Rectal smooth muscle tissue (tissue), 1 donor: ENCODE measurements at regions not wholly inside any gene's neighbourhood (a gene's known extent, or its start where the extent isn't known, plus 50 kb on each side); places are given as distances from the start of the nearest gene placed in this dataset.
"Not testable (repeated sequence)": the region's sequence is repeated elsewhere in the genome, so short reads cannot be mapped to it uniquely, and the experiment has no call there.

Experiments
- H3K27ac ChIP-seq: one replicate; pipeline ENCODE4 v1.7.0; 2013; ENCODE audit warnings: low read depth, low read length, inconsistent platforms
- H3K27me3 ChIP-seq: one replicate; pipeline ENCODE4 v1.7.0; 2013; ENCODE audit warnings: low read length; ENCODE audit not compliant: control insufficient read depth, insufficient read depth
- H3K36me3 ChIP-seq: one replicate; pipeline ENCODE4 v1.7.0; 2013; ENCODE audit warnings: low read length; ENCODE audit not compliant: control insufficient read depth, insufficient read depth
- H3K4me1 ChIP-seq: one replicate; pipeline ENCODE4 v1.7.0; 2013; ENCODE audit warnings: low read length; ENCODE audit not compliant: control insufficient read depth, insufficient read depth
- H3K4me3 ChIP-seq: one replicate; pipeline ENCODE4 v1.7.0; 2013; ENCODE audit warnings: low read length
- H3K9ac ChIP-seq: one replicate; pipeline ENCODE4 v1.7.0; 2013; ENCODE audit warnings: low read length

DNA sequence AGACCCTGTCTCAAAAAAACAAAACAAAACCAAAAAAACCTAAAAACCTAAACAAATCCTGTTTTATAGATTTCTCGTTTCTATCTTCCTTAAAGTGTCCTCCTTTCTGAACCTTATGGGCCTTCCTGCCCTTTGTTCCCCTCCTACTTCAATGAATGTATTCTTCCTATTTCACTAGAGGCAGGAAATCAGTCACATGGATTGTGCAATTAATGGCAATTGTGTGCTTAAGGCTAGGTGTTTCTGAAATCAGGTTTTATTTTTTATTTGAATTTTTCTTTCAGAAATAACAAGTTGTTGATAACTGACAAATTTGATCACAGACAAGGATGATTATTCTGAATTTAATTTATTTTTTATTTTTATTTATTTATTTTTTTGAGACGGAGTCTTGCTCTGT, 220.6 kb upstream of the SEMA6A start:
- Histone ChIP-seq H3K4me3 (no peak overlapping the region), H3K27me3 (no peaks in the 10 kb centered on the region), H3K9ac (no peak overlapping the region), H3K36me3 (no peaks in the 10 kb centered on the region), H3K4me1 (no peaks in the 10 kb centered on the region), H3K27ac (no peak overlapping the region)

DNA sequence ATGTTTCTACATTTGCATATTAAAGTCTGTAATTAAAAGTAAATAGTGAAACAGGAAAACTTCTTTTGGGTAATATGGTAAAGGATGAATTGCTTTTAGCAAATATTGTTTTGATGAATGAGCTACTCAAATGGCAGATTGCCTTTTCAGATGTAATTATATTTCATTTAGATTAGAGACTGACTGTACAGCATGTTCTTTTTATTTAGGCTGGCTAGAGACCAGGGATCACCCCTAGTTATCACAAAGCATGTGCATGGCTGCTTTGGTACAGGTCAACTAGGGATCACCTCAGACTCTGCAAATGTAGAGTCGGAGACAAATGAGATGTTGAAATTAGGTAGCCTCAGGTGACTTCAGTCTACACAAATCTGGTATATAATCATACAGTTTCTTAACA, 214.9 kb upstream of the SEMA6A start:
- Histone ChIP-seq H3K27ac (no peak overlapping the region), H3K36me3 (no peaks in the 10 kb centered on the region), H3K27me3 (no peaks in the 10 kb centered on the region), H3K4me1 (no peaks in the 10 kb centered on the region), H3K4me3 (no peak overlapping the region), H3K9ac (no peak overlapping the region)

DNA sequence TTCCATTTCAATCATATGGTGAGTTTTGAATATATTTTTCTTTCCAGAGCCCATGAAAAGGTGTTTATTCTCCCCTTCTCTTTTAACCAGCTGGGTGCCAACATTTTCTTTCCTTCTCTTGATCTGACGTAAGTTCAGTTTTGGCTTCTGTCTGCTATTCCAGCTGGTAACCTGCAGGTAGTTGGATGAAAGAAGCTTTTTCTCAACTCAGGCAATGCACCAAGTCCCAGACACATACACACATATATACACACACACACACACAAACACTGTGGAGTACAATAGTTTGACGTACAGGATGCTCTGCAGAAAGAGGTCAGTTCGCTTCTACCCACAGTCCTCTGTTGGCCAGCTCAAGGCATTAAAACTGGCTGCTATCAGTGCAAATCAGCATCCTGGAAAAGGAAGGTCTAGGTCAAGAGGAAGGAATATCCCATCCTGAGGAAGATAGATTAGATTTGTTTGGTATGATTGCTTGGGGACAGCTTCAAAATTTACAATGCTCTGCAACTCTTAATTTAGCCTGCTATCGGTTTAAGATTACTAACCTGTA, 214.3 kb upstream of the SEMA6A start:
- no peaks in the 10 kb centered on the region for H3K4me1 ChIP-seq
- no peak overlapping the region for H3K4me3 ChIP-seq
- no peak overlapping the region for H3K27ac ChIP-seq
- H3K9ac ChIP-seq: no peak overlapping the region
- no peaks in the 10 kb centered on the region for H3K36me3 ChIP-seq
- no peaks in the 10 kb centered on the region for H3K27me3 ChIP-seq

DNA sequence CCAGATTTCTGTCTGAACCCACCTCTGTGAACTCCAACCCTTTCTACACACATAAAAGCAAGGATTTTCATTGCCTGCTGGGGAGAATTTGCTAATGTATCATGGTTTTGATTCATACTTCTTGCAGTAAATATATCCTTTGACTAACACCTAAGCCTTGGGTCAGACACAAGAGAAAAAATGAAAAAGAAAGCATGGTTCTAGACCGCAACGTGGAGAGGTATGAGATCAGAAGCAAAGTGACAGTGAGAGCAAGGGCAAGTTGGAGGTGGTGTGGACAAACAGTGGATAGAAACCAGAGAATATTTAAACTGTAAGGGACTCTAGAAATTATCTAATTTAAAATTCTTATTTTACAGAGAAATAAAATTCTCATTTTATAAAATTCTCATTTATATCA, 212.9 kb upstream of the SEMA6A start:
- no peak overlapping the region for H3K27ac ChIP-seq
- H3K9ac ChIP-seq: no peak overlapping the region
- H3K27me3 ChIP-seq: no peaks in the 10 kb centered on the region
- H3K4me3 ChIP-seq: no peak overlapping the region
- no peaks in the 10 kb centered on the region for H3K36me3 ChIP-seq
- H3K4me1 ChIP-seq: no peaks in the 10 kb centered on the region

DNA sequence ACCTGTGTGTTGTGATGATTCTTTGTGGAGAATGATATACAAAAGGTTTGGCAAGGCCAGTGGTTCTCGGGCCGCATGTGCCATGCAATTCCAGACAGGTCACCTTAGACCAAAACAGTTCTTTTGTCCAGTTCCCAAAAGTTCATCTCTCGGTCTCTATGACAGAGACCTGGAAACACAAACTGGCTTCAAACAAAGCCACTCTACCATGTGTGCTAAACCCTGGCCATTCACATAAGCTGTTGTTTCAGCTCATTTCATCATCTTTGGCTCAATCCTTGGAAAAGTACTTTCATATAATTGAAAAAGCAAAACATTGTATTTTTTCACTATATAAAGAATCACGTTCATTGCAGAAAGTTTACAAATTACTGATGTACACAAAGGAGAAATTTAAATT, 210.5 kb upstream of the SEMA6A start:
- Histone ChIP-seq H3K27me3 (no peaks in the 10 kb centered on the region), H3K36me3 (no peaks in the 10 kb centered on the region), H3K9ac (no peak overlapping the region), H3K4me3 (no peak overlapping the region), H3K27ac (no peak overlapping the region), H3K4me1 (no peaks in the 10 kb centered on the region)

DNA sequence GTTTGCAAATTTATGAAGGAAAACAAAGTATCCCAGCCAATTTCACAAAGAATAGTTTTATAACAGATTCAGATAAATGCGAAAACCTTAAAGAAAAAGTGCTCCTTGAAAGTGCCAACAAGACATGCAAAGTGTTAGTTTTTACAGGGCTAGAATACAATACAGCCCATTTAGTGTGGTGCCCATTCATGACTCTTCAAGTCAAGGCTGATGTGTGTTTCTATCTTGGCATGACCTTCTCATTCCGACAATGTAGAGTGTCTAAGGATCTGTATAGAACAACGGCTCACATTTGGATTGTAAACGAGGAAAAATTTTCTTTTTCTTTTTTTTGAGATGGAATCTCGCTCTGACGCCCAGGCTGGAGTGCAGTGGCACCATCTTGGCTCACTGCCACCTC, 205.2 kb upstream of the SEMA6A start:
- no peaks in the 10 kb centered on the region for H3K27me3 ChIP-seq
- H3K4me1 ChIP-seq: no peaks in the 10 kb centered on the region
- H3K36me3 ChIP-seq: no peaks in the 10 kb centered on the region
- no peak overlapping the region for H3K4me3 ChIP-seq
- H3K9ac ChIP-seq: no peak overlapping the region
- no peak overlapping the region for H3K27ac ChIP-seq

DNA sequence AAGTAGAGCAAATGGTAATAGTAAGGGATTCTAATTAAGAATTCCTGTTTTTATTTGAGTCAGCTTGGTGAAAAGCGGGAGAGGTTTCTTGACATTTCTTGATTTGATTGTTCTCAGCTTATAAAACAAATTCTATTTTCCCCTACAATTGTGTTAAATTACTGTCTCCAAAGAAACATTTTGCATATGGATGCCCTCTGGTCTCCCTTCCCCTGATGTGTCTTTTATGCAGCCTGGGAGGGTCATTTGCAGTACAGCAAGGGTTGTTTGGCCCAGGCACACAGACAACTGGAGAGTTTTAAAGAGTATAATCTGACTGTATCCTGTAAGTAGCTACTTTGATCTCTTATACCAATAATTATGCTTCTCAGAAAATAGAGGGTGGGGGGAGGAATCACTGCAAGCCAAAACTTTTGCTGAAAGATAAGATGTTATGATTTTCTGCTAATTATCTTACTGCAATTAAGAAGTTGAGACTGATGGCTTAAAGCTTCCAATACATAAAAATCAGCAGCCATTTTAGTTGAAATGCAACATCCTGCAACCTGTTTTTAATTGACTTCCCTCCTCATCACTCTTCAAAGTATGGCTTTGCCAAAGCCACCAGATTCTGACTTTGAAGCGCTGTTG, 204.1 kb upstream of the SEMA6A start:
- Histone ChIP-seq H3K27ac (no peak overlapping the region), H3K4me3 (no peak overlapping the region)

DNA sequence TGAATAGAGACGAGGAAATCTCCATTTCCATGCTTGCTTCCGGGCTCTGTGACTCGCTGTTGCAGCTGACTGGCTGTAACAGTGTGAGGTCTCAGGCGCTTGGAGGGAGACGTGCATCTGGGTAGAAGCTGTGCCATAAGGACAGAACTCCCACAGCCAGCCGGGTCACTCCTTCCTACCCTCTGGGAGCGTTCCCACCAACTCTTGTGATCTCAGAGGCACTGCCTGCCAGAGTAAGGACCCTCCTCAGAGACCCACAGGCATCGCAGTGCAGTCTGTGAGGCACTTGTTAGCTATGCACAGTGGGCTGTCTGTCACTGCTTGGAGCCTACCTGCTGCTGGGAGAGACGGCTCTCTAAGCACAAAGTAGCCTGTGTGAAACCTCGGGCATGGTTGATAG, 203.4 kb upstream of the SEMA6A start:
- Histone ChIP-seq H3K27ac (no peak overlapping the region), H3K4me1 (no peaks in the 10 kb centered on the region), H3K36me3 (no peaks in the 10 kb centered on the region), H3K27me3 (no peaks in the 10 kb centered on the region), H3K4me3 (no peak overlapping the region), H3K9ac (no peak overlapping the region)

More for the DNA sequence above, 204.1 kb upstream of the SEMA6A start:
- Histone ChIP-seq H3K27me3 (no peaks in the 10 kb centered on the region), H3K9ac (no peak overlapping the region), H3K4me1 (no peaks in the 10 kb centered on the region), H3K36me3 (no peaks in the 10 kb centered on the region)

DNA sequence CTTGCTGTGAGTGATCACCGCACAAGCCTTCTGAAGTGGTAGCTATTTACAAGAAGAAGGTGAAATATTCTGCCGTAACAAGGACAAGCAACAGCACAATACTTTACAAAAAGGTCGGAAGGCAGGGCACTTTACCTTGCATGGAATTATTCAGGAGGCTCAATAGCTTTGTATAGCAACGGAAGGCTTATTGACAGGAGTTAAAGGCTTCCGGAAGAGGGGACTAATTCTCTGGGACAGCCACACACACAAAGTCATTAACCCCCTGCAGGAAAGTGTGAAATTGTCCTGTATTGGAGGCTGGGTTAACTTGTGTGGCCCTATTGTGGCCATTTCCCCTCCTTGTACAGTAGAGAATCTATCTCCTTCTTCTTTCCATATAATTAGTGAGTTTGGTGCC, 199.3 kb upstream of the SEMA6A start:
- Histone ChIP-seq H3K27ac (no peak overlapping the region), H3K4me1 (no peaks in the 10 kb centered on the region), H3K36me3 (no peaks in the 10 kb centered on the region), H3K4me3 (no peak overlapping the region), H3K27me3 (no peaks in the 10 kb centered on the region), H3K9ac (no peak overlapping the region)

DNA sequence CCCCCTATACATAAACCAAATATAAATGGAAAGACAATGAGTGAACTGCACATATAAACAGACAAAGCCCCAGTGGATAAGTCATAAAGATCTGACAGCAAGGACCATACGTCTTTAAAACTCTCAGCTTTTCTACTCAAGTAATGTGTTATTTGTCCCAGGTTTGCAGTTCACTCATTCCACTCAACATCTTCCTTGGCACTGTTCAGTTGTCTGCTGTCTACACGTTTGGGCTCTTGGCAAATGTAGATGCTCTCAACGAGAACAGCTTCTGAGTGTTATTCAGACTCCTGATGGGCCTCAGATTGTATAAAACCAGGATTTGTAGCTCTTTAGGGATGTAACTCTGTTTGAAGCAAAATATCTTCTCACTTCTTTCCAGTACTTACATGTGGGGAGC, 198.2 kb upstream of the SEMA6A start:
- no peaks in the 10 kb centered on the region for H3K27me3 ChIP-seq
- no peaks in the 10 kb centered on the region for H3K36me3 ChIP-seq
- no peak overlapping the region for H3K9ac ChIP-seq
- H3K27ac ChIP-seq: no peak overlapping the region
- no peaks in the 10 kb centered on the region for H3K4me1 ChIP-seq
- H3K4me3 ChIP-seq: no peak overlapping the region

DNA sequence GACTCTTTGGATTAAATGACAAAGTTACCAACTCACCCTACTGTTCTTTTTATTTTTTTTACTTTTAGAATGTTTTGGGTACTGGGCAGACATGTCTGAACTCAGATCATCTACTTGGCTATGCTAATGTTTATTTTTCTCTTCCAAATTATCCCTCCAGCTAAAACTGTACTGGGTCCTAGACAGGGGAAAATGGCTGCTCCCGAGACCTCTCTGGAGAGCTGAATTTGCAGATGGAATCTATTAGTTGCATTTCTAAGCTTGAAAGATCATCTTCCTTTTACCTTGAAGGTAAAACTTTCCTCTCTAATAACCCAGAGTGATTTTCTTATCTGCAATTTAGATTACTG, 197.5 kb upstream of the SEMA6A start:
- no peak overlapping the region for H3K9ac ChIP-seq
- no peak overlapping the region for H3K27ac ChIP-seq
- H3K4me1 ChIP-seq: no peaks in the 10 kb centered on the region
- no peak overlapping the region for H3K4me3 ChIP-seq
- no peaks in the 10 kb centered on the region for H3K27me3 ChIP-seq
- H3K36me3 ChIP-seq: no peaks in the 10 kb centered on the region

DNA sequence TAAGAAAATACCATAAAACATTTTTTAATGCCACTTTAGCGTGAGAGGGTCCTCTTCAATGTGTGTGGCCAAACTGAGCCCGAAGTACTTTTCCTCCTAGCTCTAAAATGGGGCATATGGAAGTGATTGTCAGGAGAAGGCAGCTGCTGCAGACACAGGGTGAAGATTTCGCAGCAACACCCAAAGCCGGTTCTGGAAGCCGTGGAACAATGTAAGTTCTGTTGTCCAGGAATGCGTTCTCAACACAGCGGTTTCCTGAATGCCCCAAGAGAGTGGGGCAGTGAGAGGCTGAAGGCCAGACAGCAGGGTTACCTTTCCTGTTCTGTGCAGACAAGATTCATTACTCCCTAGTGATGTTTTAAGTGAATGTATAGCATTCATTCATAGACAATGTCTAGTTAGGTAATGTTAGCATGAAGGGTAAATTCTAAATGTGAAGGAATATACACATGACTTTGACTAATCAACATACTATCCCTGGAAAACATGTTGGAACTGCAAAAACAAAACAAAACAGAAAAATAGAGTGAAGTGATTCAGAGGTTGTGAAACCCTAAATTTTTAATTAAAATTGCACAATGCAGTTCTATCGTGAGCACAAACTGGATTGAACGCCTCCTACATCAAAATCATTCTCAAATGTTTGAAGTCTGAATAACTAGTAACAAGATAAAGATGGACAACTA, 197.0 kb upstream of the SEMA6A start:
- Histone ChIP-seq H3K4me3 (no peak overlapping the region), H3K9ac (no peak overlapping the region), H3K27ac (no peak overlapping the region), H3K27me3 (no peaks in the 10 kb centered on the region), H3K36me3 (no peaks in the 10 kb centered on the region), H3K4me1 (no peaks in the 10 kb centered on the region)

DNA sequence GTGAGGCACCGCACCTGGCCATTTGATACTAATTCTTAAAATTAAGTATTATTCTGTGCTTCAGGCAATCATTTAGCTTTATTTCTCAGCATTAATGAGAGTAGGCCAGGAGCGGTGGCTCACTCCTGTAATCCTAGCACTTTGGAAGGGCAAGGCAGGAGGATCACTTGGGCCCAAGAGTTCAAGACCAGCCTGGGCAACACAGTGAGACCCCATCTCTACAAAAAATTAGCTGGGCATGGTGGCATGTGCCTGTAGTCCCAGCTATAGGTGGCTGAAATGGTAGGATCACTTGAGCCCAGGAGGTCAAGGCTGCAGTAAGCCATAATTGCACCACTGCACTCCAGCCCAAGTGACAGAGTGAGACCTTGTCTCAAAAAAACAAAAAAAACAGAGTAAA, 195.3 kb upstream of the SEMA6A start:
- not testable (repeated sequence) for H3K36me3 ChIP-seq, H3K27ac ChIP-seq, H3K4me1 ChIP-seq

More for the DNA sequence above, 195.3 kb upstream of the SEMA6A start:
- not testable (repeated sequence) for H3K4me3 ChIP-seq, H3K27me3 ChIP-seq, H3K9ac ChIP-seq
